ENCODE measurements at regions not wholly inside any gene's neighbourhood (a gene's known extent, or its start where the extent isn't known, plus 50 kb on each side); places are given as distances from the start of the nearest gene placed in this dataset.

GRCh38 chr4:11073621-11074051 lies 355.1 kb downstream of the HS3ST1 start:
- H3K27ac ChIP-seq: no peak overlapping the region
- no peak overlapping the region for H3K4me3 ChIP-seq
- DNase-seq: no peak
- WGBS, 2 donors: 89 to 90% methylated on average over 6 of the region's 6 CpGs
- H3K27me3 ChIP-seq: no peaks in the 10 kb centered on the region
- no peaks in the 10 kb centered on the region for H3K4me1 ChIP-seq
- ATAC-seq (ENCODE audit: low FRiP score in 2 of 2): peak in 1 of 2 donors; percentile 88
- TF ChIP-seq EP300 (IDR thresholded peaks at IDR 0.05) (no peak), POLR2A (IDR thresholded peaks at IDR 0.05) (no peak), POLR2AphosphoS5 (IDR thresholded peaks at IDR 0.05) (no peak)
- TF ChIP-seq, protein P1, sequence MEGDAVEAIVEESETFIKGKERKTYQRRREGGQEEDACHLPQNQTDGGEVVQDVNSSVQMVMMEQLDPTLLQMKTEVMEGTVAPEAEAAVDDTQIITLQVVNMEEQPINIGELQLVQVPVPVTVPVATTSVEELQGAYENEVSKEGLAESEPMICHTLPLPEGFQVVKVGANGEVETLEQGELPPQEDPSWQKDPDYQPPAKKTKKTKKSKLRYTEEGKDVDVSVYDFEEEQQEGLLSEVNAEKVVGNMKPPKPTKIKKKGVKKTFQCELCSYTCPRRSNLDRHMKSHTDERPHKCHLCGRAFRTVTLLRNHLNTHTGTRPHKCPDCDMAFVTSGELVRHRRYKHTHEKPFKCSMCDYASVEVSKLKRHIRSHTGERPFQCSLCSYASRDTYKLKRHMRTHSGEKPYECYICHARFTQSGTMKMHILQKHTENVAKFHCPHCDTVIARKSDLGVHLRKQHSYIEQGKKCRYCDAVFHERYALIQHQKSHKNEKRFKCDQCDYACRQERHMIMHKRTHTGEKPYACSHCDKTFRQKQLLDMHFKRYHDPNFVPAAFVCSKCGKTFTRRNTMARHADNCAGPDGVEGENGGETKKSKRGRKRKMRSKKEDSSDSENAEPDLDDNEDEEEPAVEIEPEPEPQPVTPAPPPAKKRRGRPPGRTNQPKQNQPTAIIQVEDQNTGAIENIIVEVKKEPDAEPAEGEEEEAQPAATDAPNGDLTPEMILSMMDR (IDR thresholded peaks at IDR 0.05): no peak
- H3K36me3 ChIP-seq: no peaks in the 10 kb centered on the region
- no peaks in the 10 kb centered on the region for H3K9me3 ChIP-seq

- Histone ChIP-seq H3K4me3 (no peak overlapping the region), H3K36me3 (no peaks in the 10 kb centered on the region), H3K27me3 (no peaks in the 10 kb centered on the region), H3K4me1 (no peaks in the 10 kb centered on the region), H3K27ac (no peak overlapping the region), H3K9me3 (no peaks in the 10 kb centered on the region)
- DNase-seq (no peak), ATAC-seq (ENCODE audit: low FRiP score in 2 of 2) (peak in 1 of 2 donors; percentile 11)
- 70 to 81% methylated on average over 8 of the region's 8 CpGs for WGBS, 2 donors
- TF ChIP-seq POLR2A (IDR thresholded peaks at IDR 0.05): no peak
- no peak for TF ChIP-seq EP300 (IDR thresholded peaks at IDR 0.05)
Measured at GRCh38 chr4:11072999-11073398, 355.7 kb downstream of the HS3ST1 start.

DNA sequence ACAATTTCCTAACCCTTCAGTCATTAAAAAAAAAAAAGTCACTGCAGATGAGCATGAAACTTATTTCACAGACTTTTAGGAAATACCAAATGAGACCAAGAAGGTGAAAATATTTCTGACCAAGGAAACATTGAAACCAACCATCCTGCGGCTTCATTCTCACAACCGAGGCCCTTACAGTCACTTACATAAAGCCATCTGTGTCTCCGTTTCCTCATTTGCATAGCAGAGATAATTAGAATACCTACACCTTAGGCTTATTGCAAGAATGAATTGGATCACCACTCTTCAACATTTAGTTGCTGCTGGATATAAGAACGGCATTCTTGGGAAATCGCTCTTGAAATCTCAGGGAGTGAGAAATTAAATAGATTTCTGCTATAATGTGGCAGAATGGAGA lies 356.2 kb downstream of the HS3ST1 start:
- TF ChIP-seq, protein P1 (IDR thresholded peaks at IDR 0.05): no peak
- TF ChIP-seq EP300 (IDR thresholded peaks at IDR 0.05) (no peak), POLR2AphosphoS5 (IDR thresholded peaks at IDR 0.05) (no peak), POLR2A (IDR thresholded peaks at IDR 0.05) (no peak)
- DNase-seq (no peak), ATAC-seq (ENCODE audit: low FRiP score in 2 of 2) (no peak)
- Histone ChIP-seq H3K36me3 (no peaks in the 10 kb centered on the region), H3K27ac (no peak overlapping the region), H3K9me3 (no peaks in the 10 kb centered on the region), H3K27me3 (no peaks in the 10 kb centered on the region), H3K4me3 (no peak overlapping the region), H3K4me1 (no peaks in the 10 kb centered on the region)
- WGBS, 2 donors: 87 to 96% methylated on average over 5 of the region's 5 CpGs

DNA sequence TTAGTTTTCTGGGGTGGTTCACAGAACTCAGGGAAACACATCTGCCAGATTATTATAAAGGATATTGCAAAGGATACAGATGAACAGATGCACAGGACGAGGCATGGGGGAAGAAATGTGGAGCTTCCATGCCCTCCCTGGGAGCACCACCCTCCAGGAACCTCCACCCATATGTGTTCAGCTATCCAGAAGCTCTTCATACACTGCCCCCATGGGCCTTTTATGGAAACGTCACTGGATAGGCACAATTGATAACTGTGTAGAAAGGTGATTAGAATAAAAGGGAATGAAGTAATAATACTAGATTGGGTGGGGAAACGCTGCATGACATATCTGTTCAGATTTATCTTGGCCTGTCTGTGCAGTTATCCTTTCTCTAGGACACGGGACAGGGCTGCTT lies 357.9 kb downstream of the HS3ST1 start:
- DNase-seq (no peak), ATAC-seq (ENCODE audit: low FRiP score in 2 of 2) (no peak)
- no peaks in the 10 kb centered on the region for H3K4me1 ChIP-seq
- H3K36me3 ChIP-seq: no peaks in the 10 kb centered on the region
- no peak overlapping the region for H3K27ac ChIP-seq
- TF ChIP-seq POLR2AphosphoS5 (IDR thresholded peaks at IDR 0.05) (no peak), POLR2A (IDR thresholded peaks at IDR 0.05) (no peak), EP300 (IDR thresholded peaks at IDR 0.05) (no peak)
- TF ChIP-seq, protein P1 (IDR thresholded peaks at IDR 0.05): no peak
- no peaks in the 10 kb centered on the region for H3K9me3 ChIP-seq
- no peak overlapping the region for H3K4me3 ChIP-seq
- no peaks in the 10 kb centered on the region for H3K27me3 ChIP-seq
- 69 to 81% methylated on average over 4 of the region's 4 CpGs for WGBS, 2 donors

DNA sequence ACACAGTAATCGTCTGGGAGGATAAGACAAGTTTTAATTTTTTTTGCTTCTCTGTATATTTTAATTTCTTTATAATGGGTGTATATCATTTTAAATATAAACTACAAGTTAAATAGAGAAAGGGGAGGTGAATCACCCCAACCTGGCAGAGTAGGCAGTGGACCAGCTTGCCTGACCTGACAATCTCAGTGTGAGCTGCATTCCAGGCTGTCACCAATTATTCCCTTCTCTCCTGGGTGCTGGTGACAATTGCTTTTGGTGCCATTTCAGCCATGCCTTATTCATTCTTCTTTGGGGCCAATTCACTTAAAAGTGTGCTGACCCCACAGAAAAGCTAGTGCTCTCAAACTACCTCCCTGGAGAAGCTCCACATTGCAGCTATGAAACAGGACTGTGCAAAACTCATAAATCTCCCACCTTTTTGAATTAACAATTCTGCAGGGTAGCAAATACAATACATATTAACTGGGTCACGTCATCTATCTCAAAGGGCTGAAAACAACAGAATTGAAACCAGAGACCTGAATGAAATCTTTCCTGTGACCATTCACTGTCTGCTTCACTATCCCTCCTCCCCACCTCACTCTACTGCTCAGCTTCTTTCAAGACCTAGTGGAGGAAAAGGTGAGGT lies 359.0 kb downstream of the HS3ST1 start:
- Histone ChIP-seq H3K27me3 (no peaks in the 10 kb centered on the region), H3K36me3 (no peaks in the 10 kb centered on the region), H3K4me1 (no peaks in the 10 kb centered on the region), H3K9me3 (no peaks in the 10 kb centered on the region), H3K4me3 (no peak overlapping the region), H3K27ac (no peak overlapping the region)
- TF ChIP-seq, protein P1 (IDR thresholded peaks at IDR 0.05): no peak
- TF ChIP-seq POLR2A (IDR thresholded peaks at IDR 0.05): no peak
- no peak for TF ChIP-seq EP300 (IDR thresholded peaks at IDR 0.05)
- TF ChIP-seq POLR2AphosphoS5 (IDR thresholded peaks at IDR 0.05): no peak
- DNase-seq (no peak), ATAC-seq (ENCODE audit: low FRiP score in 2 of 2) (no peak)
- WGBS, 2 donors: 69 to 85% methylated on average over 2 of the region's 2 CpGs

Measured in upper lobe of left lung (tissue), 6 donors.